Activated naive CD8-positive, alpha-beta T cell treated with anti-CD3 and anti-CD28 coated beads, Interleukin-2, amount 50 U/mL, for 24 hours (primary cell): ENCODE measurements at regions not wholly inside any gene's neighbourhood (a gene's known extent, or its start where the extent isn't known, plus 50 kb on each side); places are given as distances from the start of the nearest gene placed in this dataset.

ENCODE experiments used
- ATAC-seq: fragments of 150-1000 bp; cut with Tn5 transposase; one replicate; pipeline ENCODE4 v1.10.0; 2021
- DNase-seq: peaks from one replicate; pipeline ENCODE4 v3.0.0; 2021
- H3K27ac Mint-ChIP-seq: one replicate; pipeline ENCODE4 v1.8.0; 2021; ENCODE audit warnings: mild to moderate bottlenecking, mixed read lengths
- H3K27me3 Mint-ChIP-seq: one replicate; pipeline ENCODE4 v1.8.0; 2021; ENCODE audit warnings: mixed read lengths
- H3K36me3 Mint-ChIP-seq: one replicate; pipeline ENCODE4 v1.8.0; 2021; ENCODE audit warnings: low read depth, mixed read lengths
- H3K4me1 Mint-ChIP-seq: one replicate; pipeline ENCODE4 v1.8.0; 2021; ENCODE audit warnings: mixed read lengths
- H3K4me3 Mint-ChIP-seq: one replicate; pipeline ENCODE4 v1.8.0; 2021; ENCODE audit warnings: mild to moderate bottlenecking, moderate library complexity, mixed read lengths
- H3K9me3 Mint-ChIP-seq: one replicate; pipeline ENCODE4 v1.8.0; 2021; ENCODE audit warnings: mixed read lengths

- peaks cover 10% of the 10 kb centered on the region for H3K27me3 Mint-ChIP-seq
- no peaks in the 10 kb centered on the region for H3K36me3 Mint-ChIP-seq
- DNase-seq (no peak), ATAC-seq (no peak)
- no peaks in the 10 kb centered on the region for H3K9me3 Mint-ChIP-seq
- H3K4me1 Mint-ChIP-seq = no peaks in the 10 kb centered on the region
- no peak overlapping the region for H3K4me3 Mint-ChIP-seq
- no peak overlapping the region for H3K27ac Mint-ChIP-seq
Measured at GRCh38 chr15:96699871-96700401, 369.4 kb downstream of the NR2F2 start.

GRCh38 chr15:96700555-96700954 is 370.1 kb downstream of the NR2F2 start:
- H3K4me3 Mint-ChIP-seq = no peak overlapping the region
- DNase-seq = no peak
- H3K4me1 Mint-ChIP-seq = no peaks in the 10 kb centered on the region
- H3K9me3 Mint-ChIP-seq = no peaks in the 10 kb centered on the region
- peaks cover 10% of the 10 kb centered on the region for H3K27me3 Mint-ChIP-seq
- H3K27ac Mint-ChIP-seq = no peak overlapping the region
- no peak for ATAC-seq
- no peaks in the 10 kb centered on the region for H3K36me3 Mint-ChIP-seq

- peaks cover 10% of the 10 kb centered on the region for H3K27me3 Mint-ChIP-seq
- DNase-seq (no peak), ATAC-seq (no peak)
- H3K9me3 Mint-ChIP-seq = no peaks in the 10 kb centered on the region
- no peak overlapping the region for H3K27ac Mint-ChIP-seq
- no peaks in the 10 kb centered on the region for H3K4me1 Mint-ChIP-seq
- no peaks in the 10 kb centered on the region for H3K36me3 Mint-ChIP-seq
- no peak overlapping the region for H3K4me3 Mint-ChIP-seq
Measured at GRCh38 chr15:96701443-96701842, 370.9 kb downstream of the NR2F2 start.

- no peak overlapping the region for H3K27ac Mint-ChIP-seq
- no peak overlapping the region for H3K4me3 Mint-ChIP-seq
- H3K27me3 Mint-ChIP-seq = peaks cover 13% of the 10 kb centered on the region
- no peaks in the 10 kb centered on the region for H3K36me3 Mint-ChIP-seq
- ATAC-seq (no peak), DNase-seq (no peak)
- H3K4me1 Mint-ChIP-seq = no peaks in the 10 kb centered on the region
- no peaks in the 10 kb centered on the region for H3K9me3 Mint-ChIP-seq
Measured at GRCh38 chr15:96701877-96702276, 371.4 kb downstream of the NR2F2 start.

- no peak overlapping the region for H3K4me3 Mint-ChIP-seq
- no peak overlapping the region for H3K27ac Mint-ChIP-seq
- peaks cover 13% of the 10 kb centered on the region for H3K27me3 Mint-ChIP-seq
- H3K4me1 Mint-ChIP-seq = no peaks in the 10 kb centered on the region
- DNase-seq (no peak), ATAC-seq (no peak)
- no peaks in the 10 kb centered on the region for H3K36me3 Mint-ChIP-seq
- no peaks in the 10 kb centered on the region for H3K9me3 Mint-ChIP-seq
Measured at GRCh38 chr15:96702589-96702988, 372.1 kb downstream of the NR2F2 start.

- H3K27ac Mint-ChIP-seq = no peak overlapping the region
- DNase-seq = no peak
- no peaks in the 10 kb centered on the region for H3K4me1 Mint-ChIP-seq
- H3K9me3 Mint-ChIP-seq = no peaks in the 10 kb centered on the region
- no peaks in the 10 kb centered on the region for H3K36me3 Mint-ChIP-seq
- H3K27me3 Mint-ChIP-seq = peaks cover 13% of the 10 kb centered on the region
- no peak overlapping the region for H3K4me3 Mint-ChIP-seq
- ATAC-seq = no peak
Measured at GRCh38 chr15:96703091-96703490, 372.6 kb downstream of the NR2F2 start.

- H3K36me3 Mint-ChIP-seq = no peaks in the 10 kb centered on the region
- no peaks in the 10 kb centered on the region for H3K9me3 Mint-ChIP-seq
- no peak overlapping the region for H3K27ac Mint-ChIP-seq
- H3K4me1 Mint-ChIP-seq = no peaks in the 10 kb centered on the region
- DNase-seq (no peak), ATAC-seq (no peak)
- H3K27me3 Mint-ChIP-seq = peaks cover 11% of the 10 kb centered on the region
- H3K4me3 Mint-ChIP-seq = no peak overlapping the region
Measured at GRCh38 chr15:96703794-96704550, 373.5 kb downstream of the NR2F2 start.

- no peak overlapping the region for H3K27ac Mint-ChIP-seq
- no peak for ATAC-seq
Measured at GRCh38 chr15:96716075-96716474, 385.6 kb downstream of the NR2F2 start.

GRCh38 chr15:96716478-96716877 is 386.0 kb downstream of the NR2F2 start:
- Mint-ChIP-seq H3K4me1 (no peaks in the 10 kb centered on the region), H3K9me3 (peaks cover 7% of the 10 kb centered on the region), H3K27ac (no peak overlapping the region), H3K27me3 (peaks cover 7% of the 10 kb centered on the region), H3K4me3 (no peak overlapping the region), H3K36me3 (no peaks in the 10 kb centered on the region)
- ATAC-seq (no peak), DNase-seq (no peak)

More at GRCh38 chr15:96716075-96716474, 385.6 kb downstream of the NR2F2 start:
- no peaks in the 10 kb centered on the region for H3K36me3 Mint-ChIP-seq
- H3K4me3 Mint-ChIP-seq = no peak overlapping the region
- peaks cover 7% of the 10 kb centered on the region for H3K9me3 Mint-ChIP-seq
- H3K27me3 Mint-ChIP-seq = peaks cover 5% of the 10 kb centered on the region
- H3K4me1 Mint-ChIP-seq = no peaks in the 10 kb centered on the region
- DNase-seq = no peak

- Mint-ChIP-seq H3K9me3 (peaks cover 3% of the 10 kb centered on the region), H3K27ac (no peak overlapping the region), H3K36me3 (no peaks in the 10 kb centered on the region), H3K4me3 (no peak overlapping the region), H3K27me3 (peaks cover 7% of the 10 kb centered on the region), H3K4me1 (no peaks in the 10 kb centered on the region)
- ATAC-seq (no peak), DNase-seq (no peak)
Measured at GRCh38 chr15:96720251-96720650, 389.8 kb downstream of the NR2F2 start.

- Mint-ChIP-seq H3K27ac (no peak overlapping the region), H3K4me1 (no peaks in the 10 kb centered on the region), H3K9me3 (peaks cover 3% of the 10 kb centered on the region), H3K27me3 (peaks cover 7% of the 10 kb centered on the region), H3K36me3 (no peaks in the 10 kb centered on the region), H3K4me3 (no peak overlapping the region)
- DNase-seq (no peak), ATAC-seq (no peak)
Measured at GRCh38 chr15:96720656-96721055, 390.2 kb downstream of the NR2F2 start.

GRCh38 chr15:96728591-96728990 is 398.1 kb downstream of the NR2F2 start:
- ATAC-seq (no peak), DNase-seq (no peak)
- no peaks in the 10 kb centered on the region for H3K36me3 Mint-ChIP-seq
- H3K27ac Mint-ChIP-seq = no peak overlapping the region
- no peak overlapping the region for H3K4me3 Mint-ChIP-seq
- no peaks in the 10 kb centered on the region for H3K9me3 Mint-ChIP-seq
- H3K27me3 Mint-ChIP-seq = no peaks in the 10 kb centered on the region
- no peaks in the 10 kb centered on the region for H3K4me1 Mint-ChIP-seq

- H3K9me3 Mint-ChIP-seq = peaks cover 3% of the 10 kb centered on the region
- no peak for ATAC-seq
- no peaks in the 10 kb centered on the region for H3K36me3 Mint-ChIP-seq
- H3K4me1 Mint-ChIP-seq = no peaks in the 10 kb centered on the region
- no peak for DNase-seq
- H3K27me3 Mint-ChIP-seq = no peaks in the 10 kb centered on the region
- H3K27ac Mint-ChIP-seq = no peak overlapping the region
- no peak overlapping the region for H3K4me3 Mint-ChIP-seq
Measured at GRCh38 chr15:96732704-96733103, 402.2 kb downstream of the NR2F2 start.

- no peak overlapping the region for H3K27ac Mint-ChIP-seq
- DNase-seq = no peak
- no peak overlapping the region for H3K4me3 Mint-ChIP-seq
- H3K36me3 Mint-ChIP-seq = no peaks in the 10 kb centered on the region
- peaks cover 3% of the 10 kb centered on the region for H3K9me3 Mint-ChIP-seq
- no peaks in the 10 kb centered on the region for H3K4me1 Mint-ChIP-seq
- no peak for ATAC-seq
- H3K27me3 Mint-ChIP-seq = no peaks in the 10 kb centered on the region
Measured at GRCh38 chr15:96733721-96734120, 403.2 kb downstream of the NR2F2 start.

- no peaks in the 10 kb centered on the region for H3K36me3 Mint-ChIP-seq
- no peaks in the 10 kb centered on the region for H3K4me1 Mint-ChIP-seq
Measured at GRCh38 chr15:96735632-96736240, 405.2 kb downstream of the NR2F2 start.

More at GRCh38 chr15:96735632-96736240, 405.2 kb downstream of the NR2F2 start:
- DNase-seq (no peak), ATAC-seq (no peak)
- H3K27ac Mint-ChIP-seq = no peak overlapping the region
- H3K4me3 Mint-ChIP-seq = no peak overlapping the region
- H3K9me3 Mint-ChIP-seq = peaks cover 3% of the 10 kb centered on the region
- H3K27me3 Mint-ChIP-seq = no peaks in the 10 kb centered on the region
